ENCODE measurements at regions not wholly inside any gene's neighbourhood (a gene's known extent, or its start where the extent isn't known, plus 50 kb on each side); places are given as distances from the start of the nearest gene placed in this dataset.
"Not testable (repeated sequence)": the region's sequence is repeated elsewhere in the genome, so short reads cannot be mapped to it uniquely, and the experiment has no call there.

DNA sequence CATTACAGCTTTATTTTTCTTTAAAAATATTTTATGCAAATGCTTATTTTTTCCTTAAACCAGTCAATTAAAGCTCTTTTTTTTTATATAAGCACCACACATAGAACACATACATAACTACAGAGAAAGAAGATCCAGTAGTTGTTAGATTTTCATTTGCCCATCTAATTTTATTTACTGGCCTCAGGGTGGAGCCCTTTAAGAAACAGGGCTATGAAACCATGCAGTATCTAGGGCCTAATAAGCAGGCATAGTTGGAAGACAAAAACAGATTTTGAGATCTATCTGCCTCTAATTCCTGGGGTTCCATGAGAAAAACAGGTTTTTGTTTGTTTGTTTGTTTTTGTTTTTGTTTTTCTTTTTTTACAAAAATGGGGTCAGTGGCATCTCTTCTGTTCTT lies 120.6 kb downstream of the BCHE start:
- DNase-seq (ENCODE audit: low spot score), result no peak

GRCh38 chr3:165713479-165713878 lies 123.7 kb downstream of the BCHE start:
- DNase-seq (ENCODE audit: low spot score), result no peak

DNA sequence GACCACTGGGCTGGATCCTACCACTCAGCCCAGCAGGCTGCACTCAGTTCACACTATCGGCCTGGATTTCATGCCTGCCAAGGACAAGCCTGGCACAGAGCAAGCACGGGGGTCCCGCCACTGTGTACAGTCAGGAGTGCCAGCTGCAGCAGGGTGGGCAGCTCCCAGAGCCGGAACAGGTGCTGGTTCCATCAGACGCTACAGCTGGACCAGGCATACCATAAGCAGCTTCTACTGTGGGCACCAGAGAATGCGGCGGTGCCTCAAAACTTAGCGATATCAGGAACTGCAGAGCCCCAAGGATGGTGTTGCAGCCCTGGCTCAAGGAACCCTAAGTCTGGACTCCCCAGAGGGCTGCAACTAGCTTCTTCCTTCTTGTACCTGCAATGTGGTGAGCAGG lies 124.8 kb downstream of the BCHE start:
- no peak for DNase-seq (ENCODE audit: low spot score)

DNA sequence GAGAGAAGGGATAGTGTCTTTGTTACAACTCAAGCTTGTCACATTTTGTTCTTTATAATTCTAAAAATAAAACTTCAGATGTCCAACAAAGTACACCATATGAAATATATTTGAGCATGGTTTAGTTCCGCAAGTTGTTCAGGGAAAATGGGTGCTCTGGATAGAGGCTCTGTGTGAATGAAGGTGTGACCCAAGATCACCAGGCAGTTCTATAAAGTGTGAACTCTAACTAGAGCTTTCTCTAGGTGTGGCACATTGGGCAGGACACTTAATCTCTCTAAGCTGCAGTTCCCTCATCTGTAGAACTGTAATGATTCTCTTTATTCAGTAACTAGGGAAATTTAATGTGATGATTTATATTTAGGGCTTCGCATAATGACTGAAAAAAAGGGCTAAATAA lies 139.3 kb downstream of the BCHE start:
- no peak for DNase-seq (ENCODE audit: low spot score)

DNA sequence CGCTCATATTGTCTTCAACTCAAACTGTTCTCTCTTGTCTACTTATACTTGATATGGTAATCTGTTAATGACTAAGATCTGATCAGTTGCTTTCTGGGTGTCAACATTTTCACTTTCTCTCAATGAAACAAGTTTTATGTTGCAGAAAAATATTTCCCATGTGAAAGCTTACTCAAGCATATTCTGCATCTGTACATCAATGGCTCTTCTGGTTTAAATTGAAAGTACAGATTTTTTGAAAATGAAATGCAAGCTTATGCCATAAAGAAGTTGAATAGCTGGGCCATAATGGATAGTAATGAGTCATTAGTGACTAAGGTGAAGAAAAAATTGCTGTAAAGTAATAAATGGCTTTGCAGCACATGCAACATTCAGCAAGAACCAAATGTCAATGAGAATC lies 140.7 kb downstream of the BCHE start:
- no peak for DNase-seq (ENCODE audit: low spot score)

GRCh38 chr3:165683947-165684346 lies 153.3 kb downstream of the BCHE start:
- no peak for DNase-seq (ENCODE audit: low spot score)

DNA sequence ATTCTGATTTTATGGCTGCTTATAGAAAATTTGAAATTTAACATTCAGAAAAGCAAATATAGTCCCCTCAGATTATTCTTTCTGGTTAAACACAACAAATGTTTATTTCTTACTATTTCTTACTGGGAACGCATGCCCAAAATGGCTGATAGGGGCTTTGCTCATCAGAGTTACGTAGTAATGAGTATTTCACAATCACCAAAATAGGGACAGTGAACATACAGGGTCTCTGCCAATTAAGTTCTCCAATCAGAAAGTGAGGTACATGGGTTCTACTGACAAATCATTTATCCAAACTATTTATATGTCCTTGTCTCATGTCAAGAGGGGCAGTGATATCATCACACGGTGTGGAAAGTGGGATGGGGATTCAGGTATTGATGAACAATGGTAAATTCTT lies 154.5 kb downstream of the BCHE start:
- DNase-seq (ENCODE audit: low spot score), result no peak

- DNase-seq (ENCODE audit: low spot score), result no peak
Measured at GRCh38 chr3:165669967-165670366, 167.3 kb downstream of the BCHE start.

- peak; percentile 26 for DNase-seq (ENCODE audit: low spot score)
Measured at GRCh38 chr3:165669504-165669903, 167.7 kb downstream of the BCHE start.

GRCh38 chr3:165667676-165668075 lies 169.5 kb downstream of the BCHE start:
- DNase-seq (ENCODE audit: low spot score), result no peak

DNA sequence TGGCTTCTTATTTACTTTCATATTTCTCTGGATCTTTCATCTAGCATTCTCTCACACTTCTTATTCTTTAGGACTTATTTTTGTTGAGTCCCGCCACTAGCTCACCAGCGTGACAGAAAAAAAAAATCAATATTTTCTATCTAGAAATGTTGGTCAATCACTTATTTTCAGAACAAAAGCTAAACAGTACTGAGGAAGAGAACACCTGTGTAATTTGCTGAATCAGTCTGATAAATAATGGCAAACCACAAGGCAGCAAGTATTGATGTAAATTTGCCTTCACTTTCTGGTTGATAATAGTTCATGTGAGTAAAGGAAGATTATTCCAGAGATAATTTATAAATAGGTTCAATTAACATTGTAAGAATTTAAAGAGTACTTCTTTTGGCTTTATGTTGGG lies 179.2 kb downstream of the BCHE start:
- DNase-seq (ENCODE audit: low spot score), result no peak

- DNase-seq (ENCODE audit: low spot score), result no peak
Measured at GRCh38 chr3:165653130-165653778, 184.0 kb downstream of the BCHE start.

DNA sequence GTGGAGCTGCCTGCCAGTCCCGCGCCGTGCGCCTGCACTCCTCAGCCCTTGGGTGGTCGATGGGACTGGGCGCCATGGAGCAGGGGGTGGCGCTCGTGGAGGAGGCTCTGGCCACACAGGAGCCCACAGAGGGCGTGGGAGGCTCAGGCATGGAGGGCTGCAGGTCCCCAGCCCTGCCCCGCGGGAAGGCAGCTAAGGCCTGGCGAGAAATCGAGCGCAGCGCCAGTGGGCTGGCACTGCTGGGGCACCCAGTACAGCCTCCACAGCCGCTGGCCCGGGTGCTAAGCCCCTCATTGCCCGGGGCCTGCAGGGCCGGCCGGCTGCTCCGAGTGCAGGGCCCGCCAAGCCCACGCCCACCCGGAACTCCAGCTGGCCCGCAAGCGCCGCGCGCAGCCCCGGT lies 187.9 kb downstream of the BCHE start:
- DNase-seq (ENCODE audit: low spot score), result not testable (repeated sequence)

DNA sequence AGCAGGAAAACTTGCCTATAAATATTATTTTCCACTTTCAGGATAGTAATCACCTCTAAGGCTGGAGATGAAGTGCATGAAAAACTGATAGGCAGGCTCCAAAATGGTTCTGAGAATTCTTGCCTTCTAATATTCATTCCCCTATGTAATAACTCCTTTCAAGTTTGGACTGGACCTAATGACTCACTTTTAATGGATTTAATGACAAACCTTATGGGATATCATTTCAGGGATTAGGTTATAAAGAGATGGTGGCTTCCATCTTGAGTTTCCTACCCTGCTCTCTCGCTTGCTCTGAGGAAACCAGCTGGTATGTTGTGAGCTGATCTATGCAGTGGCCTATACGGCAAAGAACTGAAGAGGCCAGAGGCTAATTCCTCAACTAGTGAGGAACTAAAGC lies 192.0 kb downstream of the BCHE start:
- no peak for DNase-seq (ENCODE audit: low spot score)

GRCh38 chr3:165644331-165644730 lies 192.9 kb downstream of the BCHE start:
- DNase-seq (ENCODE audit: low spot score), result no peak

- peak; percentile 54 for DNase-seq (ENCODE audit: low spot score)
Measured at GRCh38 chr3:165643425-165643824, 193.8 kb downstream of the BCHE start.

- peak; percentile 84 for DNase-seq (ENCODE audit: low spot score)
Measured at GRCh38 chr3:165642761-165643420, 194.3 kb downstream of the BCHE start.

GRCh38 chr3:165641569-165642310 lies 195.5 kb downstream of the BCHE start:
- DNase-seq (ENCODE audit: low spot score), result no peak

GRCh38 chr3:165640970-165641369 lies 196.3 kb downstream of the BCHE start:
- no peak for DNase-seq (ENCODE audit: low spot score)

- no peak for DNase-seq (ENCODE audit: low spot score)
Measured at GRCh38 chr3:165640031-165640430, 197.2 kb downstream of the BCHE start.

DNA sequence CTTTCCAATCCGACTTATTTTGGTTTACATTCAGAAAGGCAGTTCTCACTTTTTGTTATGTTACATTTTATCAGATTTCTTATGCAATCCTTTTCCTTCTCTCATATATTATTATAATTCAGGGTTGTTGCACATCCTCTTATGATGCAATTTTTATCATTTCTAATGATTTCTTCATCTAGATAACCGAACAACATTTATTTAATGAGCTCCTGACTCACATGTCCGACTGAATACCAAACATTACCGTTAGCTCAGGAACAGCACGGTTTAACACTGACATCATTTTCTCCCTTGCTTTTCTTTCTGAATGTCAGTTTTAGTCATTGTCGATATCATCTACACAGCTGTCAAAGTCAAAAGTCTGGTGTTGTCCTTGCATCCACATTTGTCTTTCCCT lies 199.2 kb downstream of the BCHE start:
- no peak for DNase-seq (ENCODE audit: low spot score)

DNA sequence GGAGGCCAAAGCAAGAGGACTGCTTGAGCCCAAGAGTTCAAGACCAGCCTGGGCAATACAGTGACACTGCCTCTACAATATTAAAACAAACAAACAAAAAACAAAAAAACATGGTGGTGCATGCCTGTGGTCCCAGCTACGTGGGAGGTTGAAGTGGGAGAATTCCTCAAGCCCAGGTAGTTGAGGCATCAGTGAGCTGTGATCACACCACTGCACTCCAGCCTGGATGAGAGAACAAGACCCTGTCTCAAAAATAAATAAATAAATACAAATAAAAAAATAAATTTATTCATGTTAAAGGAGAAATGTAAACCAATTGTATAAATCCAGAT lies 200.6 kb downstream of the BCHE start:
- DNase-seq (ENCODE audit: low spot score), result no peak

All from AG08396 (cell line).